Hepatocyte (in vitro differentiated cells): ENCODE measurements at regions not wholly inside any gene's neighbourhood (a gene's known extent, or its start where the extent isn't known, plus 50 kb on each side); places are given as distances from the start of the nearest gene placed in this dataset.
A peak's percentile ranks its signal among the peaks of the same experiment; 100 is the strongest.

Experiments used
- DNase-seq: peaks from one replicate; pipeline ENCODE4 v3.0.0-alpha.2; 2016; ENCODE audit warnings: low spot score
- H2AFZ ChIP-seq: fragments of 200-600 bp; sonication (generic); 2 replicates; pipeline ENCODE4 v1.6.0; 2016; ENCODE audit warnings: antibody characterized with exemption, mild to moderate bottlenecking
- H3K27ac ChIP-seq: fragments of 200-600 bp; sonication (generic); 2 replicates; pipeline ENCODE4 v1.5.1; 2016; ENCODE audit warnings: mild to moderate bottlenecking
- H3K27me3 ChIP-seq: fragments of 200-600 bp; sonication (generic); 2 replicates; pipeline ENCODE4 v1.6.1; 2016
- H3K36me3 ChIP-seq: fragments of 200-600 bp; sonication (generic); replicated peaks from 2 replicates; pipeline ENCODE4 v1.5.1; 2016; ENCODE audit warnings: low read depth; ENCODE audit not compliant: insufficient read depth
- H3K4me1 ChIP-seq: fragments of 200-600 bp; sonication (generic); 2 replicates; pipeline ENCODE4 v1.5.1; 2016; ENCODE audit warnings: mild to moderate bottlenecking, moderate library complexity; ENCODE audit not compliant: insufficient read depth
- H3K4me2 ChIP-seq: fragments of 200-600 bp; sonication (generic); 2 replicates; pipeline ENCODE4 v1.6.0; 2016
- H3K4me3 ChIP-seq: fragments of 200-600 bp; sonication (generic); 2 replicates; pipeline ENCODE4 v1.5.1; 2016; ENCODE audit warnings: mild to moderate bottlenecking
- H3K79me2 ChIP-seq: fragments of 200-600 bp; sonication (generic); 2 replicates; pipeline ENCODE4 v1.6.0; 2017; ENCODE audit warnings: mild to moderate bottlenecking
- H3K9me2 ChIP-seq: fragments of 200-600 bp; sonication (generic); replicated peaks from 2 replicates; pipeline ENCODE4 v1.6.0; 2017; ENCODE audit warnings: mild to moderate bottlenecking; ENCODE audit not compliant: insufficient read depth
- H3K9me3 ChIP-seq: fragments of 200-600 bp; sonication (generic); 2 replicates; pipeline ENCODE4 v1.5.1; 2016; ENCODE audit warnings: low read depth, mild to moderate bottlenecking
- H4K20me1 ChIP-seq: fragments of 200-600 bp; sonication (generic); 2 replicates; pipeline ENCODE4 v1.6.0; 2016; ENCODE audit warnings: mild to moderate bottlenecking; ENCODE audit not compliant: insufficient read depth, poor library complexity, severe bottlenecking
- EZH2 ChIP-seq: fragments of 200-600 bp; sonication (generic); IDR thresholded peaks from 2 replicates; pipeline ENCODE4 v1.6.1; 2016; ENCODE audit warnings: antibody characterized with exemption, mild to moderate bottlenecking, borderline replicate concordance
- EZH2phosphoT487 ChIP-seq: fragments of 200-600 bp; sonication (generic); IDR thresholded peaks from one replicate; pipeline ENCODE4 v1.6.1; 2018; ENCODE audit warnings: antibody characterized with exemption, mild to moderate bottlenecking, low read depth, moderate library complexity; ENCODE audit not compliant: unreplicated experiment, severe bottlenecking
- WGBS: methylation state at CpG from one replicate; pipeline ENCODE4 v1.1.6; 2016; ENCODE audit warnings: low lambda C conversion rate; ENCODE audit errors: missing lambda C conversion rate; 5-methylcytosine and 5-hydroxymethylcytosine counted together
- TF ChIP-seq, protein P1 (sequence below): fragments of 200-600 bp; sonication (generic); IDR thresholded peaks from 2 replicates; pipeline ENCODE4 v1.5.1; 2016; ENCODE audit warnings: antibody characterized with exemption, mild to moderate bottlenecking; ENCODE audit not compliant: poor library complexity

DNA sequence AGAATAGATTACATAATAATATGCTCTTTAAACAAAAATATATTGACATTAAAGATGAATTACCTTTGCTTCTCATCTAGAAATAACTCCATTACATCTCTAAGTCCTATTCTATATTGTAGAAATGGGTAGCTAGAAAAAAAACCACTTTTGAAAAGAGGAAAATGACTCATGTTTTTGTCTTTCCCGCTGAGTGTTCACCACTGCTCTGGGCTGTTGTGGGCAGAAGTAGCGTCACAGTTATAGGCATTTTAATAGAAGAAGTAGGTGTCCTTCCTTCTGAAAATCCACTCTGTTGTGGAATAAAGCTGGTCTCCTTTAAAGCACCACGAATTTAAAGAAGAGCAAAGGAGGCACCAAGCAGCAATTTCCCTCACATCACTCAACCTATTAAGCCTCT, 117.6 kb upstream of the NFE2L3 start:
- TF ChIP-seq, protein P1, sequence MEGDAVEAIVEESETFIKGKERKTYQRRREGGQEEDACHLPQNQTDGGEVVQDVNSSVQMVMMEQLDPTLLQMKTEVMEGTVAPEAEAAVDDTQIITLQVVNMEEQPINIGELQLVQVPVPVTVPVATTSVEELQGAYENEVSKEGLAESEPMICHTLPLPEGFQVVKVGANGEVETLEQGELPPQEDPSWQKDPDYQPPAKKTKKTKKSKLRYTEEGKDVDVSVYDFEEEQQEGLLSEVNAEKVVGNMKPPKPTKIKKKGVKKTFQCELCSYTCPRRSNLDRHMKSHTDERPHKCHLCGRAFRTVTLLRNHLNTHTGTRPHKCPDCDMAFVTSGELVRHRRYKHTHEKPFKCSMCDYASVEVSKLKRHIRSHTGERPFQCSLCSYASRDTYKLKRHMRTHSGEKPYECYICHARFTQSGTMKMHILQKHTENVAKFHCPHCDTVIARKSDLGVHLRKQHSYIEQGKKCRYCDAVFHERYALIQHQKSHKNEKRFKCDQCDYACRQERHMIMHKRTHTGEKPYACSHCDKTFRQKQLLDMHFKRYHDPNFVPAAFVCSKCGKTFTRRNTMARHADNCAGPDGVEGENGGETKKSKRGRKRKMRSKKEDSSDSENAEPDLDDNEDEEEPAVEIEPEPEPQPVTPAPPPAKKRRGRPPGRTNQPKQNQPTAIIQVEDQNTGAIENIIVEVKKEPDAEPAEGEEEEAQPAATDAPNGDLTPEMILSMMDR, result no peak
- TF ChIP-seq EZH2 (no peak), EZH2phosphoT487 (no peak)
- H3K9me2 ChIP-seq, result no peaks in the 10 kb centered on the region
- H3K27ac ChIP-seq, result no peak overlapping the region
- no peaks in the 10 kb centered on the region for H3K9me3 ChIP-seq
- no peaks in the 10 kb centered on the region for H3K36me3 ChIP-seq
- H3K4me1 ChIP-seq, result no peaks in the 10 kb centered on the region
- H3K4me3 ChIP-seq, result no peak overlapping the region
- no peaks in the 10 kb centered on the region for H3K27me3 ChIP-seq
- no peaks in the 10 kb centered on the region for H4K20me1 ChIP-seq
- H3K79me2 ChIP-seq, result no peaks in the 10 kb centered on the region
- DNase-seq, result no peak
- H3K4me2 ChIP-seq, result no peak overlapping the region
- WGBS, result 84% methylated on average over 3 of the region's 3 CpGs
- no peak overlapping the region for H2AFZ ChIP-seq

DNA sequence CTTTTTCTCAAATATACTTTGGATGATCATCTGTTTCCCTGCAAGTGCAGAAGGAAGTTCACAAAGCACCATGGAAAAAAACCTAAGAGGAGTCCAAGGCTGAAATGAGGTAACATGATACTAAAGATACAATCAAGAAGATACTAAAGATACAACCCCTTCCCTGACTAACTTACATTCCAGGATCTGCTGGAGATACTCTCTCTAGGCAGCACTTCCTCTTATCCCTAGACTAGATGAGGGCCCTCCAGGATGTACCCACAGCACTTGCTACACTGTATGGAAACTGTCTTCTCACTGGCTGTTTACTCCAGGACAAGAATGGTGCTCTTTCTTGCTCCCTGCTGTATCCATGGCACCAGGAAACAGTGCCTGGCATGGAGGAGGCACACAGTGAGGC, 116.4 kb upstream of the NFE2L3 start:
- Histone ChIP-seq H3K4me1 (no peaks in the 10 kb centered on the region), H3K36me3 (no peaks in the 10 kb centered on the region), H3K4me3 (no peak overlapping the region), H3K27ac (no peak overlapping the region), H4K20me1 (no peaks in the 10 kb centered on the region), H3K9me3 (no peaks in the 10 kb centered on the region), H3K79me2 (no peaks in the 10 kb centered on the region), H3K4me2 (no peak overlapping the region), H3K9me2 (no peaks in the 10 kb centered on the region), H2AFZ (no peak overlapping the region), H3K27me3 (no peaks in the 10 kb centered on the region)
- TF ChIP-seq, protein P1, result no peak
- TF ChIP-seq EZH2phosphoT487 (no peak), EZH2 (no peak)
- DNase-seq, result no peak

DNA sequence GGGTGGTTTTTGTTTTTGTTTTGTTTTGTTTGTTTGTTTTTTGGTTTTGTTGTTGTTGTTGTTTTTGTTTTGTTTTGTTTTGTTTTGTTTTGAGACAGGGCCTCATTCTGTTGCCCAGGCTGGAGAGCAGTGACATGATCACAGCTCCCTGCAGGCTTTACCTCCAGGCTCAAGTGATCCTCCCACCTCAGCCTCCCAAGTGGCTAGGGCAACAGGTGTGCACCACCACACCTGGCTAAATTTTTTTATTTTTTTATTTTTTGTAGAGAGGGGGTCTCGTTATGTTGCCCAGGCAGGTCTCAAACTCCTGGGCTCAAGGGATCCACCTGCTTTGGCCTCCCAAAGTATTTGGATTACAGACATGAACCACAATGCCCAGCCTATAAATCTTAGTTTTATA, 115.9 kb upstream of the NFE2L3 start:
- Histone ChIP-seq H2AFZ (no peak overlapping the region), H3K4me3 (no peak overlapping the region), H3K9me3 (no peaks in the 10 kb centered on the region), H3K36me3 (no peaks in the 10 kb centered on the region), H3K27me3 (no peaks in the 10 kb centered on the region), H3K4me2 (no peak overlapping the region), H4K20me1 (no peaks in the 10 kb centered on the region), H3K27ac (no peak overlapping the region), H3K9me2 (no peaks in the 10 kb centered on the region), H3K4me1 (no peaks in the 10 kb centered on the region), H3K79me2 (no peaks in the 10 kb centered on the region)
- no peak for DNase-seq
- TF ChIP-seq, protein P1, result no peak
- TF ChIP-seq EZH2, result no peak
- TF ChIP-seq EZH2phosphoT487, result no peak
- 91% methylated on average over 1 of the region's 1 CpG for WGBS

DNA sequence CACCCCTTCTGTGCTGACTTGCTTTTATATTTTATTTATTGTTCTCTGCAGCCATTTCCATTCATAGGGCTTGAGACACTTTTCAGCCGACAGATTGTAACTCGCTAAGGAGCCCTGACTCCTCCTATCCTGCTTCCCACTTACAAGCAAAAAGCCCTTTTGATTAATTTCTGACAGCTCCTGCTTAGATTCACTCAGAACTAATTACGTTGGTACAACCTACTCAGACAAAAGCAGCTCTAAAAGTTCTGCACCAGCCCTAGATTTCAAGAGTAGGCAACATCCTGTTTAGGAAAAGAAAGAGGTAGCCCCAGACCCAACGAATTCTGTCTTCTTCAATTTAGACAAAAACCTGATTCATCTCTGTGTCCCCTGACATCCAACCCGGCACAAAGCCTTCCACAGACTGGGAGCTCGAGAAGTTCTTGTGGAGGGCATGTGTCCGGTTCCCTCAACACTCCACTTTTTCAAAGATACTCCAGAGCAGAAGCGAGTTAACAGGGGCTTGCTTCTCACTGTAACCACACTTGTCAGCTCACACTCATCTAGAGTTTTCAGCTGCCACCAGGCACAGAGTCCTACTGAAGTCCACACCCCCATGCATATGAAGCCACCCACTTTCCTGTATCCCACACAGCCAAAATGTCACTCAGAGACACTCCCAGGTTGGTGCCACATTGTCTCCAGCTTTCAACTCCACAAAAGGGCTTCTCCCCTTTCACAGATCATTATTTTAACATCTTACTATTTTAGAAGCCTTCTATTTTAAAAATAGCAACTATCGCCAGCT, 113.6 kb upstream of the NFE2L3 start:
- Histone ChIP-seq H3K36me3 (no peaks in the 10 kb centered on the region), H3K9me3 (no peaks in the 10 kb centered on the region), H3K4me2 (peak overlapping the region; percentile 18), H3K4me3 (no peak overlapping the region), H3K27me3 (no peaks in the 10 kb centered on the region), H3K79me2 (no peaks in the 10 kb centered on the region), H3K4me1 (no peaks in the 10 kb centered on the region), H2AFZ (no peak overlapping the region), H3K27ac (no peak overlapping the region), H4K20me1 (no peaks in the 10 kb centered on the region), H3K9me2 (no peaks in the 10 kb centered on the region)
- WGBS, result 72% methylated on average over 9 of the region's 9 CpGs
- TF ChIP-seq EZH2phosphoT487 (no peak), EZH2 (no peak)
- TF ChIP-seq, protein P1, result no peak
- DNase-seq, result no peak
